Tibial nerve (tissue), 4 donors: ENCODE measurements at regions not wholly inside any gene's neighbourhood (a gene's known extent, or its start where the extent isn't known, plus 50 kb on each side); places are given as distances from the start of the nearest gene placed in this dataset.

Experiments used
- CTCF ChIP-seq, 5 experiments: fragments of 200-600 bp in 3 of 5; fragments of 450-650 bp in 2 of 5; sonication (generic) in 3 of 5; IDR thresholded peaks; one replicate each; pipeline ENCODE4 v1.5.1; 2016 to 2019; ENCODE audit warnings: antibody characterized with exemption in 5 of 5, mild to moderate bottlenecking in 3 of 5, moderate library complexity in 2 of 5
- EP300 ChIP-seq, 2 donors: sonication (generic); formaldehyde crosslinking; IDR thresholded peaks; one replicate each; pipeline ENCODE4 v1.6.1; 2017; ENCODE audit warnings: antibody characterized with exemption in 2 of 2, mild to moderate bottlenecking in 1 of 2
- POLR2A ChIP-seq, 2 donors: fragments of 450-650 bp; IDR thresholded peaks; one replicate each; pipeline ENCODE4 v1.6.1; 2017; ENCODE audit warnings: antibody characterized with exemption in 2 of 2, mild to moderate bottlenecking in 2 of 2, moderate library complexity in 2 of 2

- TF ChIP-seq POLR2A (IDR thresholded peaks at IDR 0.05), result no peak
- no peak for TF ChIP-seq CTCF (IDR thresholded peaks at IDR 0.05)
- no peak for TF ChIP-seq EP300 (IDR thresholded peaks at IDR 0.05)
Measured at GRCh38 chr15:95921404-95921803, 409.1 kb upstream of the NR2F2 start.
